Hepatocyte (in vitro differentiated cells): ENCODE measurements at regions not wholly inside any gene's neighbourhood (a gene's known extent, or its start where the extent isn't known, plus 50 kb on each side); places are given as distances from the start of the nearest gene placed in this dataset. TPM values are rescaled to one million over a fixed set of nuclear protein-coding genes. Genes with fewer than 3 reads are reported as not detected.
A peak's percentile ranks its signal among the peaks of the same experiment; 100 is the strongest.

Experiments
- DNase-seq: peaks from one replicate; pipeline ENCODE4 v3.0.0-alpha.2; 2016; ENCODE audit warnings: low spot score
- H2AFZ ChIP-seq: fragments of 200-600 bp; sonication (generic); 2 replicates; pipeline ENCODE4 v1.6.0; 2016; ENCODE audit warnings: antibody characterized with exemption, mild to moderate bottlenecking
- H3K27ac ChIP-seq: fragments of 200-600 bp; sonication (generic); 2 replicates; pipeline ENCODE4 v1.5.1; 2016; ENCODE audit warnings: mild to moderate bottlenecking
- H3K27me3 ChIP-seq: fragments of 200-600 bp; sonication (generic); 2 replicates; pipeline ENCODE4 v1.6.1; 2016
- H3K36me3 ChIP-seq: fragments of 200-600 bp; sonication (generic); replicated peaks from 2 replicates; pipeline ENCODE4 v1.5.1; 2016; ENCODE audit warnings: low read depth; ENCODE audit not compliant: insufficient read depth
- H3K4me1 ChIP-seq: fragments of 200-600 bp; sonication (generic); 2 replicates; pipeline ENCODE4 v1.5.1; 2016; ENCODE audit warnings: mild to moderate bottlenecking, moderate library complexity; ENCODE audit not compliant: insufficient read depth
- H3K4me2 ChIP-seq: fragments of 200-600 bp; sonication (generic); 2 replicates; pipeline ENCODE4 v1.6.0; 2016
- H3K4me3 ChIP-seq: fragments of 200-600 bp; sonication (generic); 2 replicates; pipeline ENCODE4 v1.5.1; 2016; ENCODE audit warnings: mild to moderate bottlenecking
- H3K79me2 ChIP-seq: fragments of 200-600 bp; sonication (generic); 2 replicates; pipeline ENCODE4 v1.6.0; 2017; ENCODE audit warnings: mild to moderate bottlenecking
- H3K9me2 ChIP-seq: fragments of 200-600 bp; sonication (generic); replicated peaks from 2 replicates; pipeline ENCODE4 v1.6.0; 2017; ENCODE audit warnings: mild to moderate bottlenecking; ENCODE audit not compliant: insufficient read depth
- H3K9me3 ChIP-seq: fragments of 200-600 bp; sonication (generic); 2 replicates; pipeline ENCODE4 v1.5.1; 2016; ENCODE audit warnings: low read depth, mild to moderate bottlenecking
- H4K20me1 ChIP-seq: fragments of 200-600 bp; sonication (generic); 2 replicates; pipeline ENCODE4 v1.6.0; 2016; ENCODE audit warnings: mild to moderate bottlenecking; ENCODE audit not compliant: insufficient read depth, poor library complexity, severe bottlenecking
- CTCF ChIP-seq: fragments of 200-600 bp; sonication (generic); IDR thresholded peaks from 2 replicates; pipeline ENCODE4 v1.5.1; 2016; ENCODE audit warnings: antibody characterized with exemption, mild to moderate bottlenecking; ENCODE audit not compliant: poor library complexity
- EZH2 ChIP-seq: fragments of 200-600 bp; sonication (generic); IDR thresholded peaks from 2 replicates; pipeline ENCODE4 v1.6.1; 2016; ENCODE audit warnings: antibody characterized with exemption, mild to moderate bottlenecking, borderline replicate concordance
- EZH2phosphoT487 ChIP-seq: fragments of 200-600 bp; sonication (generic); IDR thresholded peaks from one replicate; pipeline ENCODE4 v1.6.1; 2018; ENCODE audit warnings: antibody characterized with exemption, mild to moderate bottlenecking, low read depth, moderate library complexity; ENCODE audit not compliant: unreplicated experiment, severe bottlenecking
- WGBS: methylation state at CpG from one replicate; pipeline ENCODE4 v1.1.6; 2016; ENCODE audit warnings: low lambda C conversion rate; ENCODE audit errors: missing lambda C conversion rate; 5-methylcytosine and 5-hydroxymethylcytosine counted together
- microRNA counts: library from miRNA; unstranded; fragments of <30 nt; microRNA quantifications from one replicate; lab custom pipeline; 2017
- microRNA-seq: library from miRNA; unstranded; fragments of <30 nt; microRNA quantifications from one replicate; pipeline ENCODE4, GENCODE V29; 2017
- small RNA-seq: library from RNA; depleted of rRNA; stranded (forward); fragments of <200 nt; gene quantifications from one replicate; pipeline ENCODE3, GENCODE V24; 2014

- Histone ChIP-seq H3K4me3 (no peak overlapping the region), H2AFZ (no peak overlapping the region), H3K79me2 (no peaks in the 10 kb centered on the region), H3K27me3 (no peaks in the 10 kb centered on the region), H3K4me1 (peaks cover 2% of the 10 kb centered on the region), H3K9me3 (no peaks in the 10 kb centered on the region), H3K4me2 (no peak overlapping the region), H3K36me3 (no peaks in the 10 kb centered on the region), H3K9me2 (no peaks in the 10 kb centered on the region), H4K20me1 (no peaks in the 10 kb centered on the region), H3K27ac (no peak overlapping the region)
- 90% methylated on average over 9 of the region's 9 CpGs for WGBS
- DNase-seq = peak; percentile 28
- TF ChIP-seq CTCF = no peak
- no peak for TF ChIP-seq EZH2phosphoT487
- TF ChIP-seq EZH2 = no peak
Measured at GRCh38 chr20:61191096-61191495, 61.0 kb upstream of the CDH4 start.

GRCh38 chr20:61192337-61192950 is 59.6 kb upstream of the CDH4 start:
- H4K20me1 ChIP-seq = no peaks in the 10 kb centered on the region
- no peak for DNase-seq

GRCh38 chr20:61193164-61193563 is 58.9 kb upstream of the CDH4 start:
- DNase-seq = no peak
- Histone ChIP-seq H3K9me3 (no peaks in the 10 kb centered on the region), H4K20me1 (no peaks in the 10 kb centered on the region), H3K27me3 (no peaks in the 10 kb centered on the region), H3K4me3 (no peak overlapping the region), H3K4me1 (no peaks in the 10 kb centered on the region), H2AFZ (no peak overlapping the region), H3K4me2 (no peak overlapping the region), H3K9me2 (no peaks in the 10 kb centered on the region), H3K79me2 (no peaks in the 10 kb centered on the region), H3K27ac (no peak overlapping the region), H3K36me3 (no peaks in the 10 kb centered on the region)
- WGBS = 60% methylated on average over 14 of the region's 15 CpGs
- no peak for TF ChIP-seq EZH2phosphoT487
- no peak for TF ChIP-seq EZH2
- no peak for TF ChIP-seq CTCF

More at GRCh38 chr20:61192337-61192950, 59.6 kb upstream of the CDH4 start:
- TF ChIP-seq CTCF (no peak), EZH2 (no peak), EZH2phosphoT487 (no peak)
- Histone ChIP-seq H3K4me3 (no peak overlapping the region), H3K27me3 (no peaks in the 10 kb centered on the region), H3K27ac (no peak overlapping the region), H3K4me2 (no peak overlapping the region), H2AFZ (no peak overlapping the region), H3K4me1 (no peaks in the 10 kb centered on the region), H3K36me3 (no peaks in the 10 kb centered on the region), H3K79me2 (no peaks in the 10 kb centered on the region), H3K9me2 (no peaks in the 10 kb centered on the region), H3K9me3 (no peaks in the 10 kb centered on the region)
- 51% methylated on average over 10 of the region's 10 CpGs for WGBS

MicroRNA genes in the stretch of these regions (microRNA counts, 767-probe panel; counts per million panel counts)
- microRNA hsa-miR-548ag (lab: Ali Mortazavi, UCI) = not detected
- microRNA hsa-miR-646 (lab: Ali Mortazavi, UCI) = not detected

Small RNA genes in the stretch of these regions (microRNA-seq; reads per million reads assigned to microRNA genes)
- not detected for gene MIR4533
- gene MIR548AG2 = not detected
- not detected for gene MIR646

Small RNA genes in the stretch of these regions (small RNA-seq; reads per million reads assigned to genes)
- gene MIR4533 (not detected), gene MIR548AG2 (not detected), gene MIR646 (not detected)
